ENCODE measurements at regions not wholly inside any gene's neighbourhood (a gene's known extent, or its start where the extent isn't known, plus 50 kb on each side); places are given as distances from the start of the nearest gene placed in this dataset.

DNA sequence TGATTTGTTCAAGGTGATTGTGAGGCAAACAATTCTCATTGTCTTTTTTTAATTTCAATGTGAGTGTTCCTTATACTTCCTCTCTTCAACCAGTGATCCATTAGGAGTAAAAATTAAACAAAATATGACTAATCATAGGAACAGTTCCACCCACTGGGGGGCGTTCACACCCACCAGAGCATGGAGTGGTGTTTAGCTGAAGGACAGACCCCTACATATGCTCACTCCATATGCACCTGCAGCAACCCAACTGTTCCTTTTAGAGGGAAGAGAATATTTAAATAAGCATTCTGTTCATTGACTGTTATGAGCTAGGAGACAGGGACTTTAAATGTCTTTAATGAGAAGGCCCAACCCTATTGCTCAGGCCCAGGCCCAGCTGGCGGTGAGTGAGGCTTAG is 78.7 kb upstream of the DRD2 start (continued):
- TF ChIP-seq REST (IDR thresholded peaks at IDR 0.05; ENCODE audit: borderline replicate concordance) (peak; percentile 38; the same call in 1 of the 2 replicates), REST (CRISPR knock-in tag; IDR thresholded peaks at IDR 0.05; ENCODE audit: low read depth) (no peak), CTCF (IDR thresholded peaks at IDR 0.05 in 2 of 3, conservative IDR thresholded peaks at IDR 0.05 in 1 of 3; ENCODE audit: insufficient read depth in 2 of 3, low read depth in 1 of 3, low read length in 3 of 3) (peak; percentile 34 to 44 (median 43); a peak in 5 of 6 replicates), TOE1 (IDR thresholded peaks at IDR 0.05; ENCODE audit: borderline replicate concordance) (no peak), TOE1 (CRISPR knock-in tag; IDR thresholded peaks at IDR 0.05; ENCODE audit: borderline replicate concordance, low read depth) (no peak), RAD21 (CRISPR knock-in tag; conservative IDR thresholded peaks at IDR 0.05 in 1 of 2, IDR thresholded peaks at IDR 0.05 in 1 of 2) (peak in 1 of 2 experiments; percentile 63; a peak in 2 of 4 replicates)

Data from K562 (cell line).